Duodenal mucosa (tissue), 2 donors: ENCODE measurements at regions not wholly inside any gene's neighbourhood (a gene's known extent, or its start where the extent isn't known, plus 50 kb on each side); places are given as distances from the start of the nearest gene placed in this dataset.

Experiments used
- H3K27ac ChIP-seq: one replicate; pipeline ENCODE4 v1.7.0; 2013; ENCODE audit warnings: low read depth, low read length
- H3K27me3 ChIP-seq, 2 donors: one replicate each; pipeline ENCODE4 v1.7.0; 2013; ENCODE audit warnings: low read length in 2 of 2, control low read depth in 1 of 2; ENCODE audit not compliant: insufficient read depth in 2 of 2, control insufficient read depth in 1 of 2
- H3K36me3 ChIP-seq, 2 donors: one replicate each; pipeline ENCODE4 v1.7.0; 2013; ENCODE audit warnings: low read length in 2 of 2, control low read depth in 1 of 2; ENCODE audit not compliant: insufficient read depth in 2 of 2, control insufficient read depth in 1 of 2
- H3K4me1 ChIP-seq, 2 donors: one replicate each; pipeline ENCODE4 v1.7.0; 2013; ENCODE audit warnings: low read length in 2 of 2, control low read depth in 1 of 2; ENCODE audit not compliant: insufficient read depth in 2 of 2, control insufficient read depth in 1 of 2
- H3K4me3 ChIP-seq, 2 donors: one replicate each; pipeline ENCODE4 v1.7.0; 2013; ENCODE audit warnings: low read length in 2 of 2, low read depth in 1 of 2
- H3K9ac ChIP-seq, 2 donors: one replicate each; pipeline ENCODE4 v1.7.0; 2013; ENCODE audit warnings: low read length in 2 of 2, low read depth in 1 of 2
- H3K9me3 ChIP-seq, 2 donors: one replicate each; pipeline ENCODE4 v1.7.0; 2013; ENCODE audit warnings: low read length in 2 of 2, control low read depth in 1 of 2; ENCODE audit not compliant: control insufficient read depth in 1 of 2

- H3K4me3 ChIP-seq: no peak overlapping the region
- no peaks in the 10 kb centered on the region for H3K36me3 ChIP-seq
- H3K27me3 ChIP-seq: peaks cover 7 to 12% of the 10 kb centered on the region in 2 donors
- no peaks in the 10 kb centered on the region for H3K4me1 ChIP-seq
- no peaks in the 10 kb centered on the region for H3K9me3 ChIP-seq
- no peak overlapping the region for H3K27ac ChIP-seq
- H3K9ac ChIP-seq: no peak overlapping the region
These were observed 220.4 kb upstream of the HEY2 start for GRCh38 chr6:125529061-125529460.

GRCh38 chr6:125533710-125534397, 215.6 kb upstream of the HEY2 start:
- Histone ChIP-seq H3K36me3 (no peaks in the 10 kb centered on the region), H3K9me3 (no peaks in the 10 kb centered on the region), H3K27me3 (peaks cover 7 to 12% of the 10 kb centered on the region in 2 donors), H3K4me3 (no peak overlapping the region), H3K4me1 (no peaks in the 10 kb centered on the region), H3K27ac (no peak overlapping the region), H3K9ac (no peak overlapping the region)

- Histone ChIP-seq H3K9me3 (no peaks in the 10 kb centered on the region), H3K27me3 (peaks cover 6 to 7% of the 10 kb centered on the region in 2 donors), H3K36me3 (no peaks in the 10 kb centered on the region), H3K4me1 (no peaks in the 10 kb centered on the region), H3K27ac (no peak overlapping the region), H3K4me3 (no peak overlapping the region), H3K9ac (no peak overlapping the region)
These were observed 214.8 kb upstream of the HEY2 start for GRCh38 chr6:125534430-125535263.

- Histone ChIP-seq H3K9me3 (no peaks in the 10 kb centered on the region), H3K36me3 (no peaks in the 10 kb centered on the region), H3K9ac (no peak overlapping the region), H3K4me1 (no peaks in the 10 kb centered on the region), H3K27ac (no peak overlapping the region), H3K27me3 (peaks cover 6 to 7% of the 10 kb centered on the region in 2 donors), H3K4me3 (no peak overlapping the region)
These were observed 212.3 kb upstream of the HEY2 start for GRCh38 chr6:125537090-125537489.

GRCh38 chr6:125539892-125540291, 209.5 kb upstream of the HEY2 start:
- no peaks in the 10 kb centered on the region for H3K9me3 ChIP-seq
- no peaks in the 10 kb centered on the region for H3K36me3 ChIP-seq
- no peak overlapping the region for H3K4me3 ChIP-seq
- H3K27ac ChIP-seq: no peak overlapping the region
- H3K27me3 ChIP-seq: peaks cover 0 to 2% of the 10 kb centered on the region in 2 donors
- no peaks in the 10 kb centered on the region for H3K4me1 ChIP-seq
- H3K9ac ChIP-seq: no peak overlapping the region

GRCh38 chr6:125544819-125545218, 204.6 kb upstream of the HEY2 start:
- H3K9ac ChIP-seq: no peak overlapping the region
- H3K27ac ChIP-seq: no peak overlapping the region
- H3K27me3 ChIP-seq: peaks cover 0 to 3% of the 10 kb centered on the region in 2 donors
- no peaks in the 10 kb centered on the region for H3K36me3 ChIP-seq
- H3K9me3 ChIP-seq: no peaks in the 10 kb centered on the region
- no peak overlapping the region for H3K4me3 ChIP-seq
- no peaks in the 10 kb centered on the region for H3K4me1 ChIP-seq

- no peak overlapping the region for H3K9ac ChIP-seq
- H3K9me3 ChIP-seq: no peaks in the 10 kb centered on the region
- no peak overlapping the region for H3K4me3 ChIP-seq
These were observed 202.6 kb upstream of the HEY2 start for GRCh38 chr6:125546841-125547251.

GRCh38 chr6:125547381-125547780, 202.1 kb upstream of the HEY2 start:
- H3K9me3 ChIP-seq: no peaks in the 10 kb centered on the region
- H3K4me1 ChIP-seq: no peaks in the 10 kb centered on the region
- H3K9ac ChIP-seq: no peak overlapping the region
- H3K36me3 ChIP-seq: no peaks in the 10 kb centered on the region
- H3K27ac ChIP-seq: no peak overlapping the region
- no peak overlapping the region for H3K4me3 ChIP-seq
- H3K27me3 ChIP-seq: peaks cover 0 to 3% of the 10 kb centered on the region in 2 donors

More at GRCh38 chr6:125546841-125547251, 202.6 kb upstream of the HEY2 start:
- Histone ChIP-seq H3K27me3 (peaks cover 0 to 3% of the 10 kb centered on the region in 2 donors), H3K36me3 (no peaks in the 10 kb centered on the region), H3K4me1 (no peaks in the 10 kb centered on the region), H3K27ac (no peak overlapping the region)

GRCh38 chr6:125549202-125549884, 200.1 kb upstream of the HEY2 start:
- no peak overlapping the region for H3K27ac ChIP-seq
- H3K4me3 ChIP-seq: no peak overlapping the region
- no peaks in the 10 kb centered on the region for H3K4me1 ChIP-seq
- H3K9ac ChIP-seq: no peak overlapping the region
- H3K36me3 ChIP-seq: no peaks in the 10 kb centered on the region
- no peaks in the 10 kb centered on the region for H3K9me3 ChIP-seq
- H3K27me3 ChIP-seq: peaks cover 0 to 3% of the 10 kb centered on the region in 2 donors

GRCh38 chr6:125550892-125551291, 198.5 kb upstream of the HEY2 start:
- no peaks in the 10 kb centered on the region for H3K4me1 ChIP-seq

More at GRCh38 chr6:125550892-125551291, 198.5 kb upstream of the HEY2 start:
- H3K27ac ChIP-seq: no peak overlapping the region
- no peak overlapping the region for H3K4me3 ChIP-seq
- no peaks in the 10 kb centered on the region for H3K27me3 ChIP-seq
- no peak overlapping the region for H3K9ac ChIP-seq
- no peaks in the 10 kb centered on the region for H3K9me3 ChIP-seq
- no peaks in the 10 kb centered on the region for H3K36me3 ChIP-seq
